Natural killer cell treated with Interleukin-12 subunit alpha and Interleukin-12 subunit beta and Interleukin-15 and Interleukin-18, amount 100 ng/mL, for 72 hours (primary cell): ENCODE measurements at regions not wholly inside any gene's neighbourhood (a gene's known extent, or its start where the extent isn't known, plus 50 kb on each side); places are given as distances from the start of the nearest gene placed in this dataset.
"Not testable (repeated sequence)": the region's sequence is repeated elsewhere in the genome, so short reads cannot be mapped to it uniquely, and the experiment has no call there.

ENCODE experiments used
- ATAC-seq, 2 donors: fragments of 150-1000 bp; cut with Tn5 transposase in 1 of 2; sonication (Bioruptor Pico), chemical (Tn5 transposase) in 1 of 2; 2 replicates each; pipeline ENCODE4 v1.10.0; 2021
- DNase-seq: peaks from one replicate; pipeline ENCODE4 v3.0.0; 2022; ENCODE audit warnings: low spot score
- H3K27ac Mint-ChIP-seq, 2 donors: 1 replicate in 1 of 2; 2 replicates in 1 of 2; pipeline ENCODE4 v1.8.0; 2022; ENCODE audit warnings: mixed read lengths in 2 of 2, mild to moderate bottlenecking in 1 of 2, moderate library complexity in 1 of 2
- H3K27me3 Mint-ChIP-seq, 2 donors: 1 replicate in 1 of 2; 2 replicates in 1 of 2; pipeline ENCODE4 v1.8.0; 2022; ENCODE audit warnings: mixed read lengths in 2 of 2
- H3K36me3 Mint-ChIP-seq: one replicate; pipeline ENCODE4 v1.8.0; 2022; ENCODE audit warnings: mixed read lengths
- H3K4me1 Mint-ChIP-seq, 2 donors: 1 replicate in 1 of 2; 2 replicates in 1 of 2; pipeline ENCODE4 v1.8.0; 2022; ENCODE audit warnings: low read depth in 2 of 2, mixed read lengths in 2 of 2, mild to moderate bottlenecking in 1 of 2
- H3K4me3 Mint-ChIP-seq: one replicate; pipeline ENCODE4 v1.8.0; 2022; ENCODE audit warnings: mixed read lengths
- H3K9me3 Mint-ChIP-seq: 2 replicates; pipeline ENCODE4 v1.8.0; 2022; ENCODE audit warnings: mixed read lengths

DNA sequence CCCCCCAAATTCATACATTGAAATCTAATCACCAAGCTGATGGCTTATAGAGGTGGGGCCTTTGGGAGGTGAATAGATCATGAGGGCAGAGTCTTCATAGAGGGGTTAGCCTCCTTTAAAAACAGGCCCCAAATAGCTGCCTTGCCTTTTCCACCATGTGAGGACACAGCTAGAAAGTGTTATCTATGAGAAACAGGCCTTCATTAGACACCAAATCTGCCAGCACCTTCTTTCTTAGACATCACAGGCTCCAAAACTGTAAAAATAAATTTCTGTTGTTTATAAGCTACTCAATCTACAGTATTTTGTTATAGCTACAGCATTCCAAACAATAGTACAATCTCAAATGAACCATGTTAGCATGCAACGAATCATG, 459.3 kb upstream of the GCFC2 start:
- Mint-ChIP-seq H3K9me3 (peaks cover 19% of the 10 kb centered on the region), H3K36me3 (peaks cover 11% of the 10 kb centered on the region), H3K27me3 (no peaks in the 10 kb centered on the region), H3K4me3 (no peak overlapping the region), H3K27ac (no peak overlapping the region), H3K4me1 (no peaks in the 10 kb centered on the region)
- DNase-seq (no peak), ATAC-seq (no peak)

- Mint-ChIP-seq H3K4me3 (no peak overlapping the region), H3K27ac (no peak overlapping the region), H3K36me3 (peaks cover 7% of the 10 kb centered on the region), H3K4me1 (no peaks in the 10 kb centered on the region), H3K9me3 (peaks cover 16% of the 10 kb centered on the region), H3K27me3 (no peaks in the 10 kb centered on the region)
- no peak for DNase-seq
- no peak for ATAC-seq
Measured at GRCh38 chr2:76169276-76170008, 458.7 kb upstream of the GCFC2 start.

DNA sequence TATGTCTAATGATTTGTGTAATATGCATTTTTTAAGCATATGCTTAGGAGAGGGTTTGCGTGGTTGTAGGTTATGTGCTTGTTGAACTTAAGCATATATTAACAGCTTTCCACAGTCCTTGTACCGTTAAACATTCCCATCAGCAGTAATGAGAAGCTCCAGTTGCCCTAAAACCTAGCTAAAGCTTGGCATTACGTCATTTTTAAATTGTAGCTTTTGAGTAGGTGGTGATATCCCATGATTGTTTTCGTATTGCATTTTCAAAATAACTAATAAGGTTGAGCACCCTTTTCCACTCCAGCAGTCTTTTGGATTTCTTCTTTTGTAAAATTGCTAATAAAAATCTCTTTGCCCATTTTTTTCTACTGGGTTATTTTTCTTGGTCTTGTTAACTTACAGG, 453.1 kb upstream of the GCFC2 start:
- H3K9me3 Mint-ChIP-seq, result peaks cover 17% of the 10 kb centered on the region
- H3K27me3 Mint-ChIP-seq, result no peaks in the 10 kb centered on the region
- H3K27ac Mint-ChIP-seq, result no peak overlapping the region
- no peak for ATAC-seq
- DNase-seq, result no peak
- H3K36me3 Mint-ChIP-seq, result no peaks in the 10 kb centered on the region
- H3K4me1 Mint-ChIP-seq, result no peaks in the 10 kb centered on the region
- no peak overlapping the region for H3K4me3 Mint-ChIP-seq

DNA sequence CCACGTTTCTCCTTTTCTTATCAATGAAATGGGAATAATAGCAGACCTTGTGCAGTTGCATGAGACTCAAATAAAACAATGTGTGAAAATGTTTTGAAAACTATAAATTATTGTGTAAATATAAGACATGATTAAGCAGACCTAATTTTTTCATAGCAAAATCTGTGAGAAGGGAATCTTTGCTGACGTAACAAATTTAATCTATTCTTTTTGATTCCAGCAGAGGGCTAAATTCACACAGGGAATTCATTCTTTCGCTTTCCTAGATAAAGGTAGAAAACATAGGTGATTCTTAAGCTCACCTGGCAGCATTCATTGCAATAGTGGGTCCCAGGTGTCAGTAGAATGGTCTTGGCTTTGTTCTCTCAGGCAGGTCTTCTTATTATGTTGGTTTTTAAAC, 450.0 kb upstream of the GCFC2 start:
- peaks cover 16% of the 10 kb centered on the region for H3K9me3 Mint-ChIP-seq
- no peaks in the 10 kb centered on the region for H3K4me1 Mint-ChIP-seq
- DNase-seq, result no peak
- no peaks in the 10 kb centered on the region for H3K27me3 Mint-ChIP-seq
- H3K36me3 Mint-ChIP-seq, result no peaks in the 10 kb centered on the region
- no peak overlapping the region for H3K27ac Mint-ChIP-seq
- no peak for ATAC-seq
- H3K4me3 Mint-ChIP-seq, result no peak overlapping the region

DNA sequence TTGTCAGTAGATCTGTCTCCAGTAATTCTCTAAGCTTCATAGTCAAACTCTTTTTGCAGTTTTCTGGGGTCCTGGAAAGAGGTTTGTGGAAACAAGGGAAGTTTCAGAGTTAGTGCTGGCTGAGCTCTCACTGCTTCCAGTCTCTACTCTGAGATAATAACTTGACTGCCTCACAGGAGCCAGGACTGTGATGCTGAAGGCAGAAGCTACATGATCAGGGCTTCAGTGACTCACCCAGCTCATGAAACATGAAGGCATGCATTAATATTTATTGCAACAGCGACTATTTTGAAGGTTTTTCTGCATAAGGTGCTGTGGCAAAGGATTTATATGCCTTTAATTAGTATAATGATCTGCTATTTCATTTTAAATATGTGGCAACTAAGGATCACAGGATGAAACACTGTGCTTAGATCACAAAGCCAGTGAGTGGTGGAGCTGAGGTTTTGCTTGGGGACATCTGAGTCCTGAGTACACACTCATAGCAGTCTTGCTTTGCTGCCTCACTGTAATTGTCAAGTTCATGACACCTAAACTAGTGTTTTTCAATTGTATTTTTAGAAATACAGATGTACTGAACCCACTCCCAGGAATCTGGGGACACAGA, 448.4 kb upstream of the GCFC2 start:
- Mint-ChIP-seq H3K36me3 (no peaks in the 10 kb centered on the region), H3K4me1 (no peaks in the 10 kb centered on the region), H3K27ac (no peak overlapping the region), H3K4me3 (no peak overlapping the region), H3K27me3 (no peaks in the 10 kb centered on the region), H3K9me3 (peaks cover 16% of the 10 kb centered on the region)
- no peak for ATAC-seq
- DNase-seq, result no peak

GRCh38 chr2:76157531-76157930, 446.8 kb upstream of the GCFC2 start:
- Mint-ChIP-seq H3K9me3 (peaks cover 13% of the 10 kb centered on the region), H3K27ac (no peak overlapping the region), H3K4me1 (no peaks in the 10 kb centered on the region), H3K27me3 (no peaks in the 10 kb centered on the region), H3K36me3 (no peaks in the 10 kb centered on the region), H3K4me3 (no peak overlapping the region)
- DNase-seq (no peak), ATAC-seq (no peak)

- H3K27me3 Mint-ChIP-seq, result no peaks in the 10 kb centered on the region
- no peaks in the 10 kb centered on the region for H3K36me3 Mint-ChIP-seq
- DNase-seq (no peak), ATAC-seq (no peak)
- no peaks in the 10 kb centered on the region for H3K4me1 Mint-ChIP-seq
- no peak overlapping the region for H3K4me3 Mint-ChIP-seq
- peaks cover 4% of the 10 kb centered on the region for H3K9me3 Mint-ChIP-seq
- no peak overlapping the region for H3K27ac Mint-ChIP-seq
Measured at GRCh38 chr2:76154981-76155380, 444.3 kb upstream of the GCFC2 start.

DNA sequence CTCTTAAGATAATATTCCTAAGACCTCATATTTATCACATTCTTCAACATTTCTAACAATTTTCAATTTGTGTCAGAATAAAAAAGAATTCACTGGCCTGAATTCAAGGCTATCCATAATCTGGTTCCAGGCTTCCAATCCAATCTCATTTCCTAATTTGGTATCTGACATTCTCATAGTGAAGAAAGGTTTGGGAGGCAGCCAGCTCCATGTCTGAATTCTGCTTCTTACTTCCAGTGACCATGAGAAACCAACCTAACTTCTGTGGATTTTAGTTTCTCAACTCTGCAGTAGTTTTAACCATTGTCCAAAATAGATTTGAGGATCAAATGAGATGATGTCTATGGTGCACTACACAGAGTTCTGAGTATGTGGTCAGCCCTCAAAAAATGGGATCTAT, 439.1 kb upstream of the GCFC2 start:
- ATAC-seq (no peak), DNase-seq (no peak)
- peaks cover 7% of the 10 kb centered on the region for H3K36me3 Mint-ChIP-seq
- H3K27me3 Mint-ChIP-seq, result no peaks in the 10 kb centered on the region
- H3K27ac Mint-ChIP-seq, result no peak overlapping the region
- no peak overlapping the region for H3K4me3 Mint-ChIP-seq
- peaks cover 21% of the 10 kb centered on the region for H3K9me3 Mint-ChIP-seq
- H3K4me1 Mint-ChIP-seq, result no peaks in the 10 kb centered on the region

DNA sequence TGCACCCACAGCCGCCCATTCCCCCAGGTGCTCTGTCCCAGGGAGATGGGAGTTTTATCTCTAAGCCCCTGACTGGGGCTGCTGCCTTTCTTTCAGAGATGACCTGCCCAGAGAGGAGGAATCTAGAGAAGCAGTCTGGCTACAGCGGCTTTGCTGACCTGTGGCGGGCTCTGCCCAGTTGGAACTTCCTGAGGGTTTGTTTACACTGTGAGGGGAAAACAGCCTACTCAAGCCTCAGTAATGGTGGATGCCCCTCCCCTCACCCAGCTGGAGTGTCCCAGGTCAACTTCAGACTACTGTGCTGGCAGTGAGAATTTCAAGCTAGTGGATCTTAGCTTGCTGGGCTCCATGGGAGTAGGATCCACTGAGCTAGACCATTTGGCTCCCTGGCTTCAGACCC, 428.6 kb upstream of the GCFC2 start:
- H3K27ac Mint-ChIP-seq, H3K4me1 Mint-ChIP-seq, H3K27me3 Mint-ChIP-seq, DNase-seq, ATAC-seq, H3K4me3 Mint-ChIP-seq: not testable (repeated sequence)
- peaks cover 34% of the 10 kb centered on the region for H3K9me3 Mint-ChIP-seq
- H3K36me3 Mint-ChIP-seq, result peaks cover 31% of the 10 kb centered on the region

- no peak overlapping the region for H3K4me3 Mint-ChIP-seq
Measured at GRCh38 chr2:76128622-76129021, 417.9 kb upstream of the GCFC2 start.

GRCh38 chr2:76120176-76120575, 409.5 kb upstream of the GCFC2 start:
- DNase-seq, result no peak
- H3K4me1 Mint-ChIP-seq, result no peaks in the 10 kb centered on the region
- H3K4me3 Mint-ChIP-seq, result no peak overlapping the region
- H3K36me3 Mint-ChIP-seq, result no peaks in the 10 kb centered on the region
- no peak for ATAC-seq
- no peaks in the 10 kb centered on the region for H3K27me3 Mint-ChIP-seq
- H3K9me3 Mint-ChIP-seq, result peaks cover 19% of the 10 kb centered on the region
- no peak overlapping the region for H3K27ac Mint-ChIP-seq

More at GRCh38 chr2:76128622-76129021, 417.9 kb upstream of the GCFC2 start:
- Mint-ChIP-seq H3K27ac (no peak overlapping the region), H3K27me3 (no peaks in the 10 kb centered on the region), H3K4me1 (no peaks in the 10 kb centered on the region), H3K36me3 (no peaks in the 10 kb centered on the region), H3K9me3 (no peaks in the 10 kb centered on the region)
- ATAC-seq, result no peak
- DNase-seq, result no peak

GRCh38 chr2:76089683-76090082, 379.0 kb upstream of the GCFC2 start:
- H3K27ac Mint-ChIP-seq, result no peak overlapping the region
- H3K9me3 Mint-ChIP-seq, result peaks cover 3% of the 10 kb centered on the region
- ATAC-seq, result no peak
- H3K4me3 Mint-ChIP-seq, result no peak overlapping the region
- H3K36me3 Mint-ChIP-seq, result peaks cover 7% of the 10 kb centered on the region
- no peak for DNase-seq
- H3K4me1 Mint-ChIP-seq, result no peaks in the 10 kb centered on the region
- H3K27me3 Mint-ChIP-seq, result no peaks in the 10 kb centered on the region

DNA sequence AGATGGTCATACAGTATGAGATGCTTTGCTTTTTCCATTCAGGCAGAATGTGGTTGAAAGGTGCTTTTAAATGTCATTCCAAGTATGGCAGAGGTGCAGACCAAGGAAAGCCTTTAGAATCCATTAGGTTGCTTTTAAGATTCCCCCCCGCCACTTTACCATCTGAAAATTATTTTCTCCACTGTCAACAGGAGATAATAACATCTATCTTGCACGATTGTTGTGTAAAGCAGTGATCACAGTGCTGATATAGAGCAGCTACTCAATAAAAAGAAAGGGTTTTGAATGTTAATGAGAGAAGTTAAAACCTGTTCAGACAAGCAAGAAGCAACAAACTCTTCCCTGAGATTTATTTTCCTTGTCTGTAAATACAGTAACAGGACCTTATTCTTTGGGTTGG, 372.5 kb upstream of the GCFC2 start:
- no peak for ATAC-seq
- no peak overlapping the region for H3K27ac Mint-ChIP-seq
- no peaks in the 10 kb centered on the region for H3K36me3 Mint-ChIP-seq
- H3K9me3 Mint-ChIP-seq, result peaks cover 3% of the 10 kb centered on the region
- no peaks in the 10 kb centered on the region for H3K27me3 Mint-ChIP-seq
- no peak overlapping the region for H3K4me3 Mint-ChIP-seq
- H3K4me1 Mint-ChIP-seq, result no peaks in the 10 kb centered on the region
- DNase-seq, result no peak

- H3K27me3 Mint-ChIP-seq, result no peaks in the 10 kb centered on the region
- ATAC-seq, result no peak
- H3K4me3 Mint-ChIP-seq, result no peak overlapping the region
- H3K36me3 Mint-ChIP-seq, result no peaks in the 10 kb centered on the region
- no peak overlapping the region for H3K27ac Mint-ChIP-seq
- H3K4me1 Mint-ChIP-seq, result no peaks in the 10 kb centered on the region
- no peak for DNase-seq
- H3K9me3 Mint-ChIP-seq, result peaks cover 3% of the 10 kb centered on the region
Measured at GRCh38 chr2:76082509-76082908, 371.8 kb upstream of the GCFC2 start.

GRCh38 chr2:76080154-76080553, 369.4 kb upstream of the GCFC2 start:
- no peak for ATAC-seq

More at GRCh38 chr2:76080154-76080553, 369.4 kb upstream of the GCFC2 start:
- no peaks in the 10 kb centered on the region for H3K36me3 Mint-ChIP-seq
- no peak overlapping the region for H3K4me3 Mint-ChIP-seq
- no peak for DNase-seq
- H3K27me3 Mint-ChIP-seq, result no peaks in the 10 kb centered on the region
- H3K4me1 Mint-ChIP-seq, result no peaks in the 10 kb centered on the region
- H3K27ac Mint-ChIP-seq, result no peak overlapping the region
- peaks cover 3% of the 10 kb centered on the region for H3K9me3 Mint-ChIP-seq
